SJSA1 (cell line): ENCODE measurements at regions not wholly inside any gene's neighbourhood (a gene's known extent, or its start where the extent isn't known, plus 50 kb on each side); places are given as distances from the start of the nearest gene placed in this dataset.

Source experiments
- DNase-seq, 2 experiments: peaks; one replicate each; pipeline ENCODE4 v3.0.0-alpha.2; 2015 to 2020; ENCODE audit warnings: low spot score in 2 of 2, low read depth in 1 of 2
- H3K27ac ChIP-seq: fragments of 250-450 bp; sonication (Bioruptor Pico); 2 replicates; pipeline ENCODE4 v1.5.1; 2020; ENCODE audit warnings: mild to moderate bottlenecking, moderate library complexity
- H3K27me3 ChIP-seq: fragments of 250-450 bp; sonication (Bioruptor Pico); replicated peaks from 2 replicates; pipeline ENCODE4 v1.5.1; 2020; ENCODE audit warnings: mild to moderate bottlenecking, moderate library complexity
- H3K36me3 ChIP-seq: fragments of 250-450 bp; sonication (Bioruptor Pico); 2 replicates; pipeline ENCODE4 v1.5.1; 2020; ENCODE audit warnings: mild to moderate bottlenecking
- H3K4me1 ChIP-seq: fragments of 250-450 bp; sonication (Bioruptor Pico); replicated peaks from 2 replicates; pipeline ENCODE4 v1.6.1; 2021; ENCODE audit warnings: mild to moderate bottlenecking
- H3K4me3 ChIP-seq: fragments of 250-450 bp; sonication (Bioruptor Pico); 2 replicates; pipeline ENCODE4 v1.5.1; 2020; ENCODE audit warnings: mild to moderate bottlenecking
- H3K9me3 ChIP-seq: fragments of 250-450 bp; sonication (Bioruptor Pico); replicated peaks from 2 replicates; pipeline ENCODE4 v1.5.1; 2020; ENCODE audit warnings: mild to moderate bottlenecking

DNA sequence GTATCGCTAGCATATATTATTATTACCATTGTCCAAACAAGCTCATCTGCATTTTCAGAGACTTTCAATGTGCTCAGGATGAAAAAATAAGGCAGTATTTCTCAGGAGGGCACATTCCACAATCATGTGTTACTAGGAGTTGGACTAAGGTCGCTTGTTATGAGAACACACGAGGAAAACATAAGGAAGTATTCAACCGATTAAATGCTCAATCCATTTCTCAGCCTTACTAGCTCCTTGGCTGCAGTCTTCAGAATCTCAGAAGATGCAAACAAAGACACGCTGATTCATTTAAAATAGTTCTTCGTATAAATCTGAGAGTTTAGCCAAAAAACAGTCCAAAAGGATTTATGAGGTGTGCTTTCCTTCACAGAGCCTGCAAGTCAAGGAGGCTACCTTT, 82.0 kb upstream of the JAK1 start:
- no peaks in the 10 kb centered on the region; the same call in 1 of the 2 replicates for H3K9me3 ChIP-seq
- H3K4me3 ChIP-seq, result no peak overlapping the region
- no peaks in the 10 kb centered on the region for H3K4me1 ChIP-seq
- DNase-seq, result no peak
- no peak overlapping the region for H3K27ac ChIP-seq
- H3K36me3 ChIP-seq, result no peaks in the 10 kb centered on the region
- no peaks in the 10 kb centered on the region for H3K27me3 ChIP-seq

DNA sequence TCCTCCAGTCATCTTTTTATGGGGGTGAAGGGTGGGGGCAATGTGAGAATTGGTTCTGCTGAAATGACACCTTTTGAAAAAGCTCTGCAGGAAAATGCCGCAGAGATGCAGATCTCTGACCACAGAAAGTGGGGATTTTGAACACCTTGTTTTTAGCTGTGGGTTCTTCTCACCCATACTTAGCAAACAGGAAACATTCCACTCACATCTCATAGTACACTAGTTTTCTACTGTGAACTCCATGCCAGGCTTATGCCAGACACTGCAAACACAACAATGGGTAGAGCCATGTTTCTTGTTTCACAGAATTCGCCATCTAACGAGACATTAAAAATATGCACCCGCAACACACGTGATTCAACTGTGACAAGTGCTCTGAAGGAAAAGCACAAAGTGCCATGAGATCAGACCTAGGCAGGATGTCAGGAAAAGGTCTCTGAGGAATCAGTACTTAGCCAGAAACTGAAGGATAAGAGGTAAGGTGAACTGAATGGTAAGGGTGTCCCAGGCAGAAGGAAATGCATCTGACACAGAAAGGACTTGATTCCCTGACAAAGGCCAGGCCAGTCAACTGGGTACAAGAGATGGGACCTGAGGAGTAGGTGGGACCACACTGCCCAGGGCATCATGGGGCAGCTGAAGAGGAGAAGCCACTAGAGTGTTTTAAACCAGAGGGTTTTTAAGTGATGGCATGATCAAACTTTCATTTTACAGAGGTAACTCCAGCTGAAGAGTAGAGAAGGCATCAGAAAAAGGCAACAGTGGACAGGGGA, 83.8 kb upstream of the JAK1 start:
- Histone ChIP-seq H3K27me3 (no peaks in the 10 kb centered on the region), H3K27ac (no peak overlapping the region), H3K4me1 (no peaks in the 10 kb centered on the region), H3K36me3 (no peaks in the 10 kb centered on the region), H3K9me3 (no peaks in the 10 kb centered on the region; the same call in 1 of the 2 replicates), H3K4me3 (no peak overlapping the region)
- DNase-seq, result no peak

DNA sequence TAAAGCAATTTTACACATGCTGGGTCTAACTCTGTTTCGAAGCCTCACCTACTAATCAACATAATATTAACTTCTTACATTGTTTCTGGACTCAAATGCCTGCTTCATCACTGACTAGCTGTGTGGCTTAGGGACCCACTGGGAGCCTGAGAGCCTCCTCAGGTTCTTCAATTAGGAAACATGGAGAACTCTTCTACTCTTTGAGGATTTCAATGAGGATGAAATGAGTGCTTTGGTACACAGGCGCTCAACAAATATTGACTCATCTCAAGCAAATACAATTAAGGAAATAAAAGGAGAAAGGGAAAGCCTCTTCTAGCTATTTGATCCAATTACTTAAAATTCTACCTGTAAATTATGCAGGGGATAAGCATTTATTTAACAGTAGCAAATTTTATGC, 84.4 kb upstream of the JAK1 start:
- Histone ChIP-seq H3K9me3 (no peaks in the 10 kb centered on the region; the same call in 1 of the 2 replicates), H3K4me3 (no peak overlapping the region), H3K4me1 (no peaks in the 10 kb centered on the region), H3K27ac (no peak overlapping the region), H3K27me3 (no peaks in the 10 kb centered on the region), H3K36me3 (no peaks in the 10 kb centered on the region)
- no peak for DNase-seq

DNA sequence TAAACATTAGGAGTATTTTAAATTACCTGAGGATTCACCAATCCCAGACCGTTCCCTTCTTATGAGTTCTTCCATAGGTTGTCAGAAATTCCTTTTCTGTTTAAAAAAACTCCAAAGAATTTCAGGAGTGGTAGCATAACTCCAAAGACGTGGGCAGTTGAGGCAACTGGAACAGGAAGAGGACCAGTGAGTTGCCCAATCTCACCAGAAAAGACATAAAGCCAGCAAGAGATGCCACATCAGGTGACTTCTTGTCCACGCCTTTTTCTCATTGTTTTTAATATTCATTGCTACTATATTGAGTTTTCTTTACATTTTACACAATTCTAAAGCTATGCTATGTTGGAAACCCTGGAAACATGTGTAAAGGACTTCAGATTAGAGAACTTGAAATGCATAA, 88.1 kb upstream of the JAK1 start:
- no peaks in the 10 kb centered on the region for H3K36me3 ChIP-seq
- no peak overlapping the region for H3K4me3 ChIP-seq
- no peaks in the 10 kb centered on the region for H3K4me1 ChIP-seq
- H3K9me3 ChIP-seq, result no peaks in the 10 kb centered on the region
- H3K27me3 ChIP-seq, result no peaks in the 10 kb centered on the region
- no peak for DNase-seq
- H3K27ac ChIP-seq, result no peak overlapping the region

DNA sequence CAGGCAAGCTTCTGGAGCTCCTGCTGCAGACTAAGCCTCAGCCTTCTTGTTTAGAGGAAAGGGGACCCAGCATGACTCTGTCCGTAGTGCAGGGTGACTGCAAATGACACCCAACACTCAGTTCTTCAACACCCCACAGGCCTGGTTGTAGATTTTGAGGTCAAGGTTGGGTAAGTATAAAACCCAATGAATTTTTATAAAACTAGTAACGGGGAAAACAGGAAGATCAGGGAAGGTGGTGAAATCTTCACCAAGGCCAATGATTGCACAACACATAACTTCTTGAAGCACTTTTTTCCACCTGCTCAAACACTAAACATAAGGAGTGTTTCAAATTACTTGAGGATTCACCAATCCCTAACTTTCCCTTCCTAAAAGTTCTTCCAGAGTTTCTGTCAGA, 89.4 kb upstream of the JAK1 start:
- no peaks in the 10 kb centered on the region for H3K27me3 ChIP-seq
- no peaks in the 10 kb centered on the region for H3K4me1 ChIP-seq
- no peaks in the 10 kb centered on the region for H3K36me3 ChIP-seq
- H3K4me3 ChIP-seq, result no peak overlapping the region
- no peak for DNase-seq
- no peak overlapping the region for H3K27ac ChIP-seq
- H3K9me3 ChIP-seq, result no peaks in the 10 kb centered on the region

DNA sequence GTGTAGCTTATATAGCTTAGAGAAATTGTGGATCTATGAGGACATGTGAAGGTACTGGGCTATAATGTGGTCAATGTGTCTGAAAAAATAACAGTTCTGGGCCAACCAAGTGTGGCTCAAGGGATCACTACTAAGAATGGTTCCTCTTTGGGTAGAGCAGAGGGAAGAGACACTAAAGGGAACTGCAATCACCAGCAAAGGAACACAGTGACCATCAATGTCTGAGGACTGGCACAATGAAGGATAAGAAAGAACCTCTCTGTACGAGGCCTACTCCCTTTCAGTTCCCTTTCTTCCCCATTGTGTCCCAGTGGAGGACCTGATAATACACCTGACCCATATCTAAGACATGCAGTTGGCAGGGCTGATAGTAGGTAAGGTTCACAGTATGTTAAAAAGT, 89.9 kb upstream of the JAK1 start:
- Histone ChIP-seq H3K27ac (no peak overlapping the region), H3K36me3 (no peaks in the 10 kb centered on the region), H3K4me3 (no peak overlapping the region), H3K27me3 (no peaks in the 10 kb centered on the region), H3K4me1 (no peaks in the 10 kb centered on the region), H3K9me3 (no peaks in the 10 kb centered on the region)
- no peak for DNase-seq

- no peak overlapping the region for H3K4me3 ChIP-seq
- H3K36me3 ChIP-seq, result no peaks in the 10 kb centered on the region
- DNase-seq, result no peak
- H3K4me1 ChIP-seq, result no peaks in the 10 kb centered on the region
- H3K27ac ChIP-seq, result no peak overlapping the region
- no peaks in the 10 kb centered on the region for H3K27me3 ChIP-seq
- H3K9me3 ChIP-seq, result no peaks in the 10 kb centered on the region
These were observed 90.5 kb upstream of the JAK1 start for GRCh38 chr1:65056866-65057265.

GRCh38 chr1:65059930-65060538, 88.0 kb upstream of the AK4 start:
- no peak overlapping the region for H3K4me3 ChIP-seq
- no peaks in the 10 kb centered on the region for H3K9me3 ChIP-seq
- peaks cover 15% of the 10 kb centered on the region for H3K27me3 ChIP-seq
- no peaks in the 10 kb centered on the region for H3K4me1 ChIP-seq
- DNase-seq, result peak in 1 of 2 experiments; percentile 18
- H3K27ac ChIP-seq, result no peak overlapping the region
- no peaks in the 10 kb centered on the region for H3K36me3 ChIP-seq

DNA sequence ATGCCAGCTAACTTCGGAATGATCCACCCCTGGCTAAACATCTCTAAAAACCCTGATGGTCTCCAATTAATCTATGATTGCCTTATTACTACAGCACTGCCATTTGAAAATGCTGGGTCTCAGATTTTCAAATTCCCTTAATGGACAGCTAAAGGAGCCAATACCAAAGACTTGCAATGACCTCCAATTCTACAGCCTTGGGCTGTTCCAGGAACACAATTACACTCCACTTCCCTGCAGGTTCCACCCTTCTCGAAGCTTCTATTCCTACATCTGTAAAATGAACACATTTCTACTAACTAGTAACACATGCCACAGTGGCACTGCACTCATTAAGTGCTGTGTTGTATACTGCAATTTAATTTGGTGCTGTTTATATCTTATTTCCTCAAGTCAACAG, 85.7 kb upstream of the AK4 start:
- peaks cover 29% of the 10 kb centered on the region for H3K27me3 ChIP-seq
- no peak overlapping the region for H3K4me3 ChIP-seq
- no peak for DNase-seq
- H3K27ac ChIP-seq, result no peak overlapping the region
- peaks cover 4% of the 10 kb centered on the region; the same call in 1 of the 2 replicates for H3K4me1 ChIP-seq
- H3K36me3 ChIP-seq, result no peaks in the 10 kb centered on the region
- H3K9me3 ChIP-seq, result no peaks in the 10 kb centered on the region

- no peak for DNase-seq
- Histone ChIP-seq H3K27ac (no peak overlapping the region), H3K4me3 (no peak overlapping the region), H3K36me3 (no peaks in the 10 kb centered on the region), H3K4me1 (peaks cover 8% of the 10 kb centered on the region; the same call in 1 of the 2 replicates), H3K9me3 (no peaks in the 10 kb centered on the region), H3K27me3 (peaks cover 29% of the 10 kb centered on the region)
These were observed 85.0 kb upstream of the AK4 start for GRCh38 chr1:65063025-65063424.

GRCh38 chr1:65064981-65065380, 83.0 kb upstream of the AK4 start:
- H3K9me3 ChIP-seq, result no peaks in the 10 kb centered on the region
- no peak overlapping the region for H3K4me3 ChIP-seq
- peaks cover 11% of the 10 kb centered on the region; the same call in 1 of the 2 replicates for H3K4me1 ChIP-seq
- H3K36me3 ChIP-seq, result no peaks in the 10 kb centered on the region
- H3K27ac ChIP-seq, result no peak overlapping the region
- DNase-seq, result no peak
- peaks cover 42% of the 10 kb centered on the region for H3K27me3 ChIP-seq

GRCh38 chr1:65065524-65066418, 82.2 kb upstream of the AK4 start:
- Histone ChIP-seq H3K27me3 (peaks cover 44% of the 10 kb centered on the region), H3K9me3 (no peaks in the 10 kb centered on the region), H3K36me3 (no peaks in the 10 kb centered on the region), H3K27ac (no peak overlapping the region), H3K4me3 (no peak overlapping the region), H3K4me1 (peaks cover 11% of the 10 kb centered on the region; the same call in 1 of the 2 replicates)
- DNase-seq, result no peak

- DNase-seq, result peak in 1 of 2 experiments; percentile 2
- H3K9me3 ChIP-seq, result no peaks in the 10 kb centered on the region
- H3K4me3 ChIP-seq, result peak overlapping the region; percentile 46
- peaks cover 44% of the 10 kb centered on the region for H3K27me3 ChIP-seq
- no peaks in the 10 kb centered on the region for H3K36me3 ChIP-seq
- no peak overlapping the region for H3K27ac ChIP-seq
- H3K4me1 ChIP-seq, result peaks cover 11% of the 10 kb centered on the region; the same call in 1 of the 2 replicates
These were observed 81.6 kb upstream of the AK4 start for GRCh38 chr1:65066419-65066765.
